Kidney capillary endothelial cell (primary cell): ENCODE measurements at regions not wholly inside any gene's neighbourhood (a gene's known extent, or its start where the extent isn't known, plus 50 kb on each side); places are given as distances from the start of the nearest gene placed in this dataset.
"Not testable (repeated sequence)": the region's sequence is repeated elsewhere in the genome, so short reads cannot be mapped to it uniquely, and the experiment has no call there.

ENCODE experiments used
- DNase-seq: peaks from one replicate; pipeline ENCODE4 v3.0.0-alpha.2; 2018; ENCODE audit warnings: low spot score

DNA sequence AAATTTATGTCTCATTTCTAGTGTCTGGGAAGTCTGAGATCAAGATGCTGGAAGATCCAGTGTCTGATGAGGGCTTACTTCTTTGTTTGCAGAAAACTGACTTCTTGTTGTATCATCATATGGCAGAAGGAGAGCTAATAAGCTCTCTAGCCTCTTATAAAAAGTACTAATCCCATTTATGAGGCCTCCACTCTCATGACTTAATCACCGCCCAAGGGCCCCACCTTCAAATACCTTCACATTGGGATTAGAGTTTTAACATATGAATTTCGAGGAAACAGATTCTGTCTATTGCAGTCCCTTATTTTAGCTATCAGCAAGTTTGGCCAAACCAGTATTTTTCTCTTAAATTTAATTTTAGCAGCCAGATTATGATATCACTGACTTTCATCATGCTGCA lies 150.2 kb upstream of the TMPRSS15 start:
- no peak for DNase-seq

DNA sequence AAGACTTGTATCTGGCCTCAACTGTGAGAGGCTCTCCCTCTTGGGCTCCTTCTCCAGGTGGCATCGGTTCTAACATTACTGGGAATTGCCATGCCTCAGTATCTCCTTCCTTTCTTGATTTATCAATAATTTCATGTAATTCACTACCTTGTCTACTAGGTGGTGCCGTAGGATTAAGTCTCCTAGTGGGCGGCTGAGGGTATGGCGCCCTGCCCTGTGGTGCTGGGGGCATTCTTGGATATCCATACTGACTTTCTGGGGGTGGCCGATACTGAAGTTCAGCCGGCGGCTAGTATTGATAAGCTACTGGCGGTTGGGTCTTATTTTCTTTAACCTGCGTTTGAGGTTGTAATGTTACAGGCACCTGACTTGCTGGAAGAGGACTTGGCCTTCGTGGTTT lies 164.2 kb upstream of the TMPRSS15 start:
- not testable (repeated sequence) for DNase-seq

- DNase-seq = no peak
Observed at GRCh38 chr21:18588001-18588662, 184.5 kb upstream of the TMPRSS15 start.

GRCh38 chr21:18601146-18601545 lies 197.6 kb upstream of the TMPRSS15 start:
- DNase-seq = no peak

- no peak for DNase-seq
Observed at GRCh38 chr21:18602711-18603110, 199.1 kb upstream of the TMPRSS15 start.

GRCh38 chr21:18603261-18603660 lies 199.7 kb upstream of the TMPRSS15 start:
- DNase-seq = no peak

DNA sequence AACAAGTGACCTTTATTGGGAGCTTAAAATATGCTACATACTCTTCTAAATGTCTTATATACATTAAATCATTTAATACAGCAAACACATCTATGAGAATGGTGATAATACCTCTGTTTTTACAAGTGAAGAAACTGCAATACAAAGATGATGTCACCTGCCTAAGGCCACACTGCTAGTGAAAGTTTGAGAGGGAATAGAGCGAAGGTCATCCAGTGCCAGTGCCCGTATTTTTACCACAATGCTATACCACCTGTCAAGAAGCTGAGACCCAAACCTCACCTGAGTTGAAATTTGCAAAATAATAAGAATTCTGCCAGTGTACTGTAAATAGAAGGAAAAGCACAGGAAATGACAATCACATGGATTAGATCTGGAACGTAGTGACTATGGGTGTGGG lies 200.4 kb upstream of the TMPRSS15 start:
- no peak for DNase-seq

- DNase-seq = no peak
Observed at GRCh38 chr21:18608226-18608625, 204.6 kb upstream of the TMPRSS15 start.

- no peak for DNase-seq
Observed at GRCh38 chr21:18614303-18614702, 210.7 kb upstream of the TMPRSS15 start.

GRCh38 chr21:18617291-18617690 lies 213.7 kb upstream of the TMPRSS15 start:
- DNase-seq = no peak

GRCh38 chr21:18620436-18620835 lies 216.9 kb upstream of the TMPRSS15 start:
- no peak for DNase-seq

- no peak for DNase-seq
Observed at GRCh38 chr21:18622383-18622782, 218.8 kb upstream of the TMPRSS15 start.

DNA sequence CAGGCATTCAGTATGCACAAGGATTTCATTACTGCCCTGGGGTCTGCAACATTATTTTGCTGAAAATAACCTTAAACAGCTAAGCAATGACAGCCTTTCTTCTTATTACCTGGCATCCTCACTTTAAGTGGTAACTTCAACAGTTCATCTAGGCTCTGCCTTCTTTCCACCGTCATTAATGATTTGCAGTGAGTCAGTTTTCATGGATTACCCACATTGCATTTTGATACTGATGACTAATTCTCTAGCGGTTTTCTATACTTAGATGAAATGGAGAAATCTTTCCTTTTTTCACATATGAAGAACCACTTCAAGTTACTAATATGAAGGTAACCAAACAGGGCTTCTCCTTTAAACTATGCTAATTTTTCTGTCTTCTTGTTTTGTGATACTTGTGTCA lies 226.9 kb upstream of the TMPRSS15 start:
- DNase-seq = no peak

DNA sequence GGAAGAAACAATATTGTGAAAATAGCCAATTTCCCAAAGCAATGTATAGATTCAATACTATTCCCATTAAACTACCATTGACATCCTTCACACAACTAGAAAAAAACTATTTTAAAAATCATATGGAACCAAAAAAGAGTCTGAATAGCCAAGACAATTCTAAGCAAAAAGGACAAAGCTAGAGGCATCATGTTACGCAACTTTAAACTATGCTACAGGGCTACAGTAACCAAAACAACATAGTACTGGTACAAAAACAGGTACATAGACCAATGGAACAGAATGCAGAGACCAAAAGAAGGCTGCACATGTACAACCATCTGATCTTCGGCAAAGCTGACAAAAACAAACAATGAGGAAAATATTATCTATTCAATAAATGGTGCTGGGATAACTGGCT lies 233.3 kb upstream of the TMPRSS15 start:
- DNase-seq = no peak

DNA sequence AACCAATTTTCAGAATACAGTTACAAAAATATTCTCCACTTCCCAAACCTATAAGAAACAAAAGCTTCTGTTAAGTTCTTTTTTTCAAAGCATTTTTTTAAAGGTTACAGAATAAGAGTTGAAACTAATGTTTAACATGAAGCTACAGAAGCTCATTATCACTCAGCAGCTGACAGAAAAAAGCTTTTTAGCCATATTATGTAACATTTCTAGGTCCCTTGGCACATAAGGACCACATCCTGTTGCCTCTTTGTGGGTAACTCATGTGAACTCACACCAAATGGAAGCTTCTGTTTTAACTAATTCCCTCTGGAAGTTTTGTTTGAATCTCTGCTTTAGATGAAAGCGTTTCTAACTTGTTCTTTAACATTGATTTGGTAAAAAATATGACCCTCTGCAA lies 242.5 kb upstream of the TMPRSS15 start:
- DNase-seq = no peak

- DNase-seq = no peak
Observed at GRCh38 chr21:18655931-18656330, 252.3 kb upstream of the TMPRSS15 start.

DNA sequence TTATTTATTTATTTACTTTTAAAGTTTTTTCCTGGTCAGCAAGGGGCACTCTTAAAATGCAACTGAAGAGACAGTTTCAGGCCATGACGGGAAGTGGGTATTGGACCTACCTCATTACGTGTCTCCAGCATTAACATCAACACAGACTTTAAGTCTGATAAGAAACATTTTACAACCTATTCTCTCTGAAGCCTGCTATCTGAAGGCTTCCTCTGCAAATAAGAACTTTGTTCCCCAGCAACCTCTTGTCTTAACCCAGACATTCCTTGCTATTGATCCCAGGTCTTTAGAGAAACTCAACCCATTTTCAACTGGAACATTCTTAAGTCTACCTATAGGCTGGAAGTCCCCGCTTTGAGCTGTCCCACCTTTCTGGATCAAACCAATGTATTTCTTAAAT lies 258.3 kb upstream of the TMPRSS15 start:
- no peak for DNase-seq

DNA sequence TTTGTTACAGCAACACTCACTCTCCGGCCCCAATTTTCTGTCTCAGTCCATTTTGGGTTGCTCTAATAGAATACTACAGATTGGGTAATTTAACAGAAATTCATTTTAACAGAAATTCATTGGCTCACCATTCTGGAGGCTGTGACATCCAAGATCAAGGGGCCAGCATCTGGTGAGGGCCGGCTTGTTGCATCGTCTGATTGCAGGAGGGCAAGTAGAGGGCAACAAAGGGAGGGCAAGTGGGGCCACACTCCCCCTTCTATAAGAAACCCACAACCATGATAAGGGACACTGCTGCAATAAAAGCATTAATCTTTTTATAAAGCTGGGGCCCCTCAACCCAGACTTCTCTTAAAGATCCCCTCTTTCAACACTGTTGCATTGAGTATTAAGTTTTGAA lies 260.1 kb upstream of the TMPRSS15 start:
- DNase-seq = no peak

DNA sequence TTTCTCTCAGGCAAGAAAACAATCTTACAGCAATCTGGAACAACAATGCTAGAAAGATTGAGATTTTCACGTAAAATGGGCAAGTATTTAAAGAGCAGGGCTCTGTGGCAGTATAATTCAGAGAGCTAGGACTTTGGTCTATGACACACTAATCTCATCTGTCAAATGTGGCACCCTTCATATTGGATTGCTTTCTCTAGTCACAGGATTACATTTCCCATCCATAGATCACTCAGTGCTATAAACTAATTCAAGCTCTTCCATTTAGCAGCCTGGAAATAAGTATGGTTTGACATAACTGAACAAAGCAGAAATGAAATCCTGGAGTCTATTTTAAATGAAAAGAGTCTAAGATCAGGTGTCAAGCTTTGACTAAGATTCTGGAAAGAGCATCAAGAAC lies 263.1 kb upstream of the TMPRSS15 start:
- DNase-seq = no peak

- DNase-seq = no peak
Observed at GRCh38 chr21:18673789-18674188, 270.2 kb upstream of the TMPRSS15 start.

GRCh38 chr21:18677632-18678031 lies 274.0 kb upstream of the TMPRSS15 start:
- DNase-seq = no peak

- DNase-seq = no peak
Observed at GRCh38 chr21:18705971-18706370, 302.4 kb upstream of the TMPRSS15 start.

- DNase-seq = no peak
Observed at GRCh38 chr21:18711662-18712061, 308.1 kb upstream of the TMPRSS15 start.

DNA sequence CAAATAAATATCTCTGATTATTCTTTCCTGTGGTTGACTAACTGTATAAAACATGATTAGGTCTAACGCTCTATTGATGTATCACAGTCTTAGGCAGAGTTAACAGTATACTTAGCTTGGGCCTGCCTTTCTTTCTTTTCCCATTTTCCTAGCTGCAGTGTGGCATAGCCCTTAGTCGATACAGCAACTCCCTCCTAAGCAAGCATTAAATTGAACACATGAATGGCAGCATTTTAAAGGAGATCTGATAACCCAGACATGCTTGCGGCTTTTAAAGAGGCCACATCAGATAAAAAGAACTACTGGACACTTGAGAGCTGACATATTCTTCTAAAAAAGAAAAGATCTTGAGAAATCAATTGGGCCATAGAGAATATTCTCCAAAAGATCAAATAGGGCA lies 312.0 kb upstream of the TMPRSS15 start:
- DNase-seq = no peak
